H9 (cell line): ENCODE measurements at regions not wholly inside any gene's neighbourhood (a gene's known extent, or its start where the extent isn't known, plus 50 kb on each side); places are given as distances from the start of the nearest gene placed in this dataset.

Experiments
- DNase-seq: peaks from one replicate; pipeline ENCODE4 v3.0.0-alpha.2; 2017
- H2AFZ ChIP-seq: one replicate; pipeline ENCODE4 v1.6.1; 2013; ENCODE audit warnings: mild to moderate bottlenecking, low read length, control low read depth, moderate library complexity
- H2AK5ac ChIP-seq: 2 replicates; pipeline ENCODE4 v1.6.1; 2013; ENCODE audit warnings: low read length, control low read depth, mixed read lengths; ENCODE audit not compliant: insufficient read length
- H2BK120ac ChIP-seq: one replicate; pipeline ENCODE4 v1.6.1; 2013; ENCODE audit warnings: low read depth, mild to moderate bottlenecking, low read length, control low read depth, inconsistent platforms; ENCODE audit not compliant: poor library complexity, severe bottlenecking
- H2BK12ac ChIP-seq: 2 replicates; pipeline ENCODE4 v1.6.1; 2013; ENCODE audit warnings: low read length, control low read depth, mixed read lengths, low read depth; ENCODE audit not compliant: insufficient read length
- H2BK15ac ChIP-seq: 2 replicates; pipeline ENCODE4 v1.6.1; 2013; ENCODE audit warnings: low read depth, low read length, control low read depth
- H2BK20ac ChIP-seq: one replicate; pipeline ENCODE4 v1.6.1; 2013; ENCODE audit warnings: low read depth, mild to moderate bottlenecking, low read length, control low read depth, inconsistent platforms; ENCODE audit not compliant: poor library complexity, severe bottlenecking
- H2BK5ac ChIP-seq: 2 replicates; pipeline ENCODE4 v1.6.1; 2013; ENCODE audit warnings: low read length, control low read depth, mixed read lengths; ENCODE audit not compliant: insufficient read length
- H3K14ac ChIP-seq: 2 replicates; pipeline ENCODE4 v1.6.1; 2013; ENCODE audit warnings: low read length, control low read depth; ENCODE audit not compliant: insufficient read depth
- H3K18ac ChIP-seq: 2 replicates; pipeline ENCODE4 v1.6.1; 2013; ENCODE audit warnings: low read depth, mild to moderate bottlenecking, mixed read lengths, low read length, control low read depth; ENCODE audit not compliant: insufficient read length
- H3K23ac ChIP-seq: 2 replicates; pipeline ENCODE4 v1.6.1; 2013; ENCODE audit warnings: low read length, control low read depth, mixed read lengths, low read depth; ENCODE audit not compliant: insufficient read length
- H3K23me2 ChIP-seq: 2 replicates; pipeline ENCODE4 v1.6.1; 2013; ENCODE audit warnings: low read depth, mild to moderate bottlenecking, mixed read lengths, low read length, control low read depth; ENCODE audit not compliant: insufficient read length, poor library complexity, severe bottlenecking
- H3K27ac ChIP-seq: 2 replicates; pipeline ENCODE4 v1.5.1; 2013; ENCODE audit warnings: low read length, control low read depth, mixed read lengths, low read depth; ENCODE audit not compliant: insufficient read length
- H3K27me3 ChIP-seq: 2 replicates; pipeline ENCODE4 v1.6.1; 2013; ENCODE audit warnings: low read length, control low read depth, inconsistent platforms; ENCODE audit not compliant: insufficient read depth
- H3K4ac ChIP-seq: 2 replicates; pipeline ENCODE4 v1.6.1; 2013; ENCODE audit warnings: low read depth, mild to moderate bottlenecking, control low read depth, inconsistent platforms, low read length, moderate library complexity
- H3K4me1 ChIP-seq: 2 replicates; pipeline ENCODE4 v1.6.1; 2013; ENCODE audit warnings: low read length, control low read depth, inconsistent platforms; ENCODE audit not compliant: insufficient read depth
- H3K4me2 ChIP-seq: 2 replicates; pipeline ENCODE4 v1.6.1; 2013; ENCODE audit warnings: low read length, control low read depth, mixed read lengths; ENCODE audit not compliant: insufficient read length, insufficient read depth
- H3K56ac ChIP-seq: 2 replicates; pipeline ENCODE4 v1.6.1; 2013; ENCODE audit warnings: low read depth, mild to moderate bottlenecking, mixed read lengths, low read length, control low read depth; ENCODE audit not compliant: insufficient read length
- H3K79me1 ChIP-seq: 2 replicates; pipeline ENCODE4 v1.6.1; 2013; ENCODE audit warnings: low read depth, mild to moderate bottlenecking, moderate library complexity, low read length, control low read depth, inconsistent platforms; ENCODE audit not compliant: insufficient read depth, poor library complexity, severe bottlenecking
- H3K79me2 ChIP-seq: 2 replicates; pipeline ENCODE4 v1.6.1; 2013; ENCODE audit warnings: low read length, control low read depth, inconsistent platforms; ENCODE audit not compliant: insufficient read depth
- H3K9ac ChIP-seq: 2 replicates; pipeline ENCODE4 v1.6.1; 2013; ENCODE audit warnings: low read length, control low read depth, mixed read lengths; ENCODE audit not compliant: insufficient read length; ENCODE audit errors: extremely low read depth
- H3K9me3 ChIP-seq: one replicate; pipeline ENCODE4 v1.6.1; 2013; ENCODE audit warnings: low read depth, low read length, inconsistent platforms; ENCODE audit not compliant: control insufficient read depth
- H3T11ph ChIP-seq: one replicate; pipeline ENCODE4 v1.6.1; 2013; ENCODE audit warnings: mild to moderate bottlenecking, low read length, control low read depth, inconsistent platforms
- H4K20me1 ChIP-seq: one replicate; pipeline ENCODE4 v1.6.1; 2013; ENCODE audit not compliant: control insufficient read depth, insufficient read length, insufficient read depth
- H4K5ac ChIP-seq: 2 replicates; pipeline ENCODE4 v1.6.1; 2013; ENCODE audit warnings: low read depth, mild to moderate bottlenecking, mixed read lengths, low read length, control low read depth; ENCODE audit not compliant: insufficient read length
- H4K8ac ChIP-seq: replicated peaks from 2 replicates; pipeline ENCODE4 v1.6.1; 2013; ENCODE audit warnings: low read length, control low read depth, mixed read lengths, low read depth; ENCODE audit not compliant: insufficient read length
- H4K91ac ChIP-seq: 2 replicates; pipeline ENCODE4 v1.6.1; 2013; ENCODE audit warnings: low read depth, mild to moderate bottlenecking, moderate library complexity, mixed read lengths, low read length, control low read depth; ENCODE audit not compliant: insufficient read length
- H3K27ac Mint-ChIP-seq, 3 experiments: 2 replicates in 2 of 3; 3 replicates in 1 of 3; pipeline ENCODE4 v1.8.0; 2020 to 2021; ENCODE audit warnings: mixed read lengths in 3 of 3, mild to moderate bottlenecking in 1 of 3, moderate library complexity in 1 of 3
- H3K27me3 Mint-ChIP-seq: 2 replicates; pipeline ENCODE4 v1.8.0; 2021; ENCODE audit warnings: low read depth, mild to moderate bottlenecking, moderate library complexity, mixed read lengths
- H3K36me3 Mint-ChIP-seq, 3 experiments: 2 replicates in 2 of 3; 3 replicates in 1 of 3; pipeline ENCODE4 v1.8.0; 2020 to 2021; ENCODE audit warnings: low read depth in 3 of 3, mixed read lengths in 3 of 3; ENCODE audit not compliant: insufficient read depth in 1 of 3
- H3K4me1 Mint-ChIP-seq, 2 experiments: 2 replicates each; pipeline ENCODE4 v1.8.0; 2020; ENCODE audit warnings: mixed read lengths in 2 of 2
- H3K4me3 Mint-ChIP-seq, 2 experiments: 2 replicates in 1 of 2; 3 replicates in 1 of 2; pipeline ENCODE4 v1.8.0; 2020 to 2021; ENCODE audit warnings: mild to moderate bottlenecking in 2 of 2, mixed read lengths in 2 of 2, moderate library complexity in 1 of 2
- H3K9me3 Mint-ChIP-seq, 2 experiments: 2 replicates in 1 of 2; 3 replicates in 1 of 2; pipeline ENCODE4 v1.8.0; 2020; ENCODE audit warnings: mild to moderate bottlenecking in 2 of 2, mixed read lengths in 2 of 2, moderate library complexity in 1 of 2
- CTCF ChIP-seq: fragments of 200-600 bp; sonication (generic); conservative IDR thresholded peaks from 3 replicates; pipeline ENCODE4 v1.8.0; 2021; ENCODE audit warnings: antibody characterized with exemption, mild to moderate bottlenecking
- WGBS: extraction: QIAGEN DNeasy Blood & Tissue Kit; methylation state at CpG from one replicate; pipeline ENCODE4 v1.1.7; 2013; ENCODE audit warnings: missing lambda C conversion rate, low lambda C conversion rate, mixed read lengths; ENCODE audit not compliant: insufficient read length; ENCODE audit errors: extremely low coverage; 5-methylcytosine and 5-hydroxymethylcytosine counted together

GRCh38 chr5:34524123-34524522 lies 132.0 kb upstream of the RAI14 start:
- Histone ChIP-seq H3K27ac (no peak overlapping the region), H2BK5ac (no peak overlapping the region), H3K27me3 (no peaks in the 10 kb centered on the region), H2AK5ac (no peak overlapping the region), H3K9me3 (no peaks in the 10 kb centered on the region), H3K23me2 (no peaks in the 10 kb centered on the region), H3K23ac (no peak overlapping the region), H2BK120ac (no peak overlapping the region), H2BK12ac (no peak overlapping the region), H3K14ac (no peak overlapping the region), H3K79me2 (no peaks in the 10 kb centered on the region), H3K56ac (no peak overlapping the region), H3K4me2 (no peak overlapping the region), H4K5ac (no peak overlapping the region), H2BK20ac (no peak overlapping the region), H3T11ph (no peak overlapping the region), H3K79me1 (no peaks in the 10 kb centered on the region), H3K9ac (no peak overlapping the region), H2BK15ac (no peak overlapping the region), H4K8ac (no peak overlapping the region), H3K4ac (no peak overlapping the region), H2AFZ (no peak overlapping the region), H4K20me1 (no peaks in the 10 kb centered on the region), H4K91ac (no peak overlapping the region), H3K4me1 (peaks cover 3% of the 10 kb centered on the region; the same call in 1 of the 2 replicates), H3K18ac (no peak overlapping the region)
- H3K27ac Mint-ChIP-seq: no peak overlapping the region; a peak in 1 of 7 replicates
- DNase-seq: no peak
- no peaks in the 10 kb centered on the region for H3K27me3 Mint-ChIP-seq
- H3K9me3 Mint-ChIP-seq: no peaks in the 10 kb centered on the region
- TF ChIP-seq CTCF: no peak
- H3K4me1 Mint-ChIP-seq: peaks cover 26 to 27% of the 10 kb centered on the region in 2 experiments
- no CpG with 5 or more reads among the region's 1 CpG for WGBS
- H3K4me3 Mint-ChIP-seq: no peak overlapping the region
- no peaks in the 10 kb centered on the region for H3K36me3 Mint-ChIP-seq
